ENCODE measurements at regions not wholly inside any gene's neighbourhood (a gene's known extent, or its start where the extent isn't known, plus 50 kb on each side); places are given as distances from the start of the nearest gene placed in this dataset.

DNA sequence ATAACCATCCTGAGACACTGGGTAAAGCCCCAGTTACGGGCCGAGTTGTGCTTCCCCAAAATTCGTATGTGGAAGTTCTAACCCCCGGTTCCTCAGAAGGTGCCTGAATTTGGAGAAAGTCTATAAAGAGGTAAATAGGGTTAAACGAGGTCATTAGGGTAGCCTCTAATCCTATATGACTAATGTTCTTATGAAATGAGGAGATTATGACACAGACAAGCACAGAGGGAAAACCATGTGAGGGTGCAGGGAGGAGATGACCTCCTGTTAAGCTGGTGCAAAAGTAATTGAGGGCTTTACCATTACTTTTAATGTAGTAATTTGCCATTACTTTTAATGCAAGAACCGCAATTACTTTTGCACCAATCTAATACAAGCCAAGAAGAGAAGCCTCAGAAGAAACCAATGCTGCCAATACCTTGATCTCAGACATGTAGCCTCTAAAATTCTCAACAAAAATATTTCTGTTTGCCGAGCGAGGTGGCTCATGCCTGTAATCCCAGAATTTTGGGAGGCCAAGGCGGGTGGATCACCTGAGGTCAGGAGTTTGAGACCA is 260.8 kb downstream of the GPATCH2 start:
- Histone ChIP-seq H3K4ac (ENCODE audit: low read length) (no peak overlapping the region), H2BK12ac (ENCODE audit: low read length) (no peak overlapping the region), H3K36me3 (replicated peaks in 1 of 2; ENCODE audit: control insufficient read depth in 2 of 2, insufficient read depth in 2 of 2, low read length in 2 of 2) (no peaks in the 10 kb centered on the region), H2BK120ac (ENCODE audit: low read depth, low read length) (no peak overlapping the region), H2AFZ (ENCODE audit: low read length) (no peak overlapping the region), H3K14ac (ENCODE audit: low read length) (no peak overlapping the region), H2BK5ac (ENCODE audit: low read length) (no peak overlapping the region), H3K4me1 (ENCODE audit: control insufficient read depth in 2 of 2, insufficient read depth in 1 of 2, low read depth in 1 of 2, low read length in 2 of 2) (no peaks in the 10 kb centered on the region), H3K4me3 (ENCODE audit: low read length in 2 of 2) (no peak overlapping the region), H3K23ac (ENCODE audit: low read depth, low read length, poor library complexity) (no peak overlapping the region), H3K9ac (ENCODE audit: low read depth, low read length, poor library complexity) (no peak overlapping the region), H3K4me2 (ENCODE audit: insufficient read depth, low read length, poor library complexity, severe bottlenecking) (no peak overlapping the region), H4K91ac (ENCODE audit: low read depth, low read length, poor library complexity) (no peak overlapping the region), H3K18ac (ENCODE audit: low read length) (no peak overlapping the region), H2BK15ac (ENCODE audit: low read length) (no peak overlapping the region), H3K79me1 (ENCODE audit: low read depth, low read length) (no peaks in the 10 kb centered on the region), H4K8ac (ENCODE audit: low read depth, low read length) (no peak overlapping the region), H3K9me3 (replicated peaks in 1 of 2; ENCODE audit: control insufficient read depth in 2 of 2, insufficient read depth in 1 of 2, low read depth in 1 of 2, low read length in 2 of 2) (no peaks in the 10 kb centered on the region), H3K27me3 (ENCODE audit: control insufficient read depth in 3 of 3, insufficient read depth in 3 of 3, low read depth in 1 of 3, low read length in 3 of 3) (no peaks in the 10 kb centered on the region), H3K27ac (replicated peaks; ENCODE audit: low read length) (no peak overlapping the region), H2AK5ac (ENCODE audit: low read depth, low read length) (no peak overlapping the region)
- no CpG with 5 or more reads among the region's 9 CpGs for WGBS, 2 donors (ENCODE audit: extremely low coverage in 2 of 2, insufficient read length in 2 of 2, insufficient replicate concordance in 1 of 2)
- no peak for DNase-seq (ENCODE audit: low spot score)

DNA sequence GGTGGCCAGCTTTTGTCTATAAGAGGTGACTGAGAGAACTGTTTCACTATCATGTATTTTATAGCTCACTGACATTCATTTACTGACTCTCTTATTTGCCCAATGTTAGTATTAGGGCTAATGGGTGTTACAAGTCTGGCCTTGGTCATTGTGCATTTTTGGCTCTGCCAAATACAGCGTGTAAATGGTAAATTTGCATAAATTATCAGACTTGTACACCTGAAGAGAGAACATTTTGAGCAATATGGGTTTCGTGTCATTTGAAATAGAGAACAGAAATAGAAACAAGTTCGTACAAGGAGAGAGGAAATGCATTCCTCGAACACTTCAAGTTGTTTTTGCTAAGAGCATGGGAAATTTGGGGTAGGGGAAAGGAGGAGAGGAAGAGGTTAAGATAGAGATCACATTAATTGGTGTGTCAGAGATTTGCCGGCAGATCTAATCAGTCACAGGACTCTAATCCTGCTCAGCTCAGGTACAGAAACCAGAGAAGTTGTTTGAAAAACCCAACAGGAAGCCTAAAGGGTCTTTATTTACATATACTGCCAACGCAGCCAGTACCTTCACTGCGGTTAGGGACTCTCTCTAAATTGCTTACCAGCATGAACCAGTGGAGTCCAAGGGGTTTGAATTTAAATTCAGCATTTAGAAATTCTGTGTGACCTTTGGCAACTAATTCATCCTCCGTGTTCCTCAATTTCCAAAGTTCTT is 261.5 kb downstream of the GPATCH2 start:
- DNase-seq (ENCODE audit: low spot score) = no peak
- WGBS, 2 donors (ENCODE audit: extremely low coverage in 2 of 2, insufficient read length in 2 of 2, insufficient replicate concordance in 1 of 2) = no CpG with 5 or more reads among the region's 8 CpGs
- H3K9me3 ChIP-seq (replicated peaks in 1 of 2; ENCODE audit: control insufficient read depth in 2 of 2, insufficient read depth in 1 of 2, low read depth in 1 of 2, low read length in 2 of 2) = no peaks in the 10 kb centered on the region
- no peak overlapping the region for H2BK12ac ChIP-seq (ENCODE audit: low read length)
- no peak overlapping the region for H4K91ac ChIP-seq (ENCODE audit: low read depth, low read length, poor library complexity)
- H3K4me2 ChIP-seq (ENCODE audit: insufficient read depth, low read length, poor library complexity, severe bottlenecking) = no peak overlapping the region
- H3K79me1 ChIP-seq (ENCODE audit: low read depth, low read length) = no peaks in the 10 kb centered on the region
- no peak overlapping the region for H2BK120ac ChIP-seq (ENCODE audit: low read depth, low read length)
- no peak overlapping the region for H3K9ac ChIP-seq (ENCODE audit: low read depth, low read length, poor library complexity)
- no peak overlapping the region for H3K23ac ChIP-seq (ENCODE audit: low read depth, low read length, poor library complexity)
- no peak overlapping the region for H3K4ac ChIP-seq (ENCODE audit: low read length)
- no peaks in the 10 kb centered on the region for H3K36me3 ChIP-seq (replicated peaks in 1 of 2; ENCODE audit: control insufficient read depth in 2 of 2, insufficient read depth in 2 of 2, low read length in 2 of 2)
- peak overlapping the region; percentile 64 for H2AFZ ChIP-seq (ENCODE audit: low read length)
- no peak overlapping the region for H3K14ac ChIP-seq (ENCODE audit: low read length)
- H2AK5ac ChIP-seq (ENCODE audit: low read depth, low read length) = no peak overlapping the region
- H3K27ac ChIP-seq (replicated peaks; ENCODE audit: low read length) = no peak overlapping the region
- H4K8ac ChIP-seq (ENCODE audit: low read depth, low read length) = no peak overlapping the region
- no peak overlapping the region for H3K4me3 ChIP-seq (ENCODE audit: low read length in 2 of 2)
- H2BK5ac ChIP-seq (ENCODE audit: low read length) = no peak overlapping the region
- no peak overlapping the region for H2BK15ac ChIP-seq (ENCODE audit: low read length)
- H3K27me3 ChIP-seq (ENCODE audit: control insufficient read depth in 3 of 3, insufficient read depth in 3 of 3, low read depth in 1 of 3, low read length in 3 of 3) = no peaks in the 10 kb centered on the region
- H3K18ac ChIP-seq (ENCODE audit: low read length) = no peak overlapping the region
- H3K4me1 ChIP-seq (ENCODE audit: control insufficient read depth in 2 of 2, insufficient read depth in 1 of 2, low read depth in 1 of 2, low read length in 2 of 2) = no peaks in the 10 kb centered on the region

DNA sequence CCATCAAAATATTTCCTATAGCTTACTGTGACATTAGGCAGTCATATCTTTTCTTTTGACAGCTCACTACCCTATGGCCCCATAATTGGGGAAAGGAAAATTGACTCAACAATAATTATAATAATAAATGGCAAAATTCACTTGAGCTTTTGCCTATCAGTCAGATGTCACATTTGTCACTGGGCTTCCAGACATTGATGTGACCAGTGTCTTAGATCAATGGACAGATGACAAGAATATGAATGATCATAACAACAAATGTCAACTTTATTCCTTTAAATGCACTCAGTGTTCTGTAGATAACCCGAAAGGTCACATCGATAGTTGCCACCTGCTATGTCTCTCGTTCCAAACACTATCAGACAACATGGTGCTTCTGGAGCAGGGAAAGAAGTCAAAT is 266.7 kb downstream of the GPATCH2 start:
- no peak overlapping the region for H2AK5ac ChIP-seq (ENCODE audit: low read depth, low read length)
- no CpG with 5 or more reads among the region's 3 CpGs for WGBS, 2 donors (ENCODE audit: extremely low coverage in 2 of 2, insufficient read length in 2 of 2, insufficient replicate concordance in 1 of 2)
- no peak overlapping the region for H2AFZ ChIP-seq (ENCODE audit: low read length)
- H2BK120ac ChIP-seq (ENCODE audit: low read depth, low read length) = no peak overlapping the region
- no peak overlapping the region for H3K23ac ChIP-seq (ENCODE audit: low read depth, low read length, poor library complexity)
- H2BK12ac ChIP-seq (ENCODE audit: low read length) = no peak overlapping the region
- H4K8ac ChIP-seq (ENCODE audit: low read depth, low read length) = no peak overlapping the region
- H3K4me2 ChIP-seq (ENCODE audit: insufficient read depth, low read length, poor library complexity, severe bottlenecking) = no peak overlapping the region
- H3K4me3 ChIP-seq (ENCODE audit: low read length in 2 of 2) = no peak overlapping the region
- no peaks in the 10 kb centered on the region for H3K9me3 ChIP-seq (replicated peaks in 1 of 2; ENCODE audit: control insufficient read depth in 2 of 2, insufficient read depth in 1 of 2, low read depth in 1 of 2, low read length in 2 of 2)
- no peaks in the 10 kb centered on the region for H3K27me3 ChIP-seq (ENCODE audit: control insufficient read depth in 3 of 3, insufficient read depth in 3 of 3, low read depth in 1 of 3, low read length in 3 of 3)
- no peak overlapping the region for H3K14ac ChIP-seq (ENCODE audit: low read length)
- no peak overlapping the region for H2BK15ac ChIP-seq (ENCODE audit: low read length)
- no peak overlapping the region for H3K4ac ChIP-seq (ENCODE audit: low read length)
- no peak for DNase-seq (ENCODE audit: low spot score)
- no peaks in the 10 kb centered on the region for H3K79me1 ChIP-seq (ENCODE audit: low read depth, low read length)
- H3K9ac ChIP-seq (ENCODE audit: low read depth, low read length, poor library complexity) = no peak overlapping the region
- H3K36me3 ChIP-seq (replicated peaks in 1 of 2; ENCODE audit: control insufficient read depth in 2 of 2, insufficient read depth in 2 of 2, low read length in 2 of 2) = no peaks in the 10 kb centered on the region
- no peak overlapping the region for H3K18ac ChIP-seq (ENCODE audit: low read length)
- no peaks in the 10 kb centered on the region for H3K4me1 ChIP-seq (ENCODE audit: control insufficient read depth in 2 of 2, insufficient read depth in 1 of 2, low read depth in 1 of 2, low read length in 2 of 2)
- H3K27ac ChIP-seq (replicated peaks; ENCODE audit: low read length) = no peak overlapping the region
- H2BK5ac ChIP-seq (ENCODE audit: low read length) = no peak overlapping the region
- no peak overlapping the region for H4K91ac ChIP-seq (ENCODE audit: low read depth, low read length, poor library complexity)

DNA sequence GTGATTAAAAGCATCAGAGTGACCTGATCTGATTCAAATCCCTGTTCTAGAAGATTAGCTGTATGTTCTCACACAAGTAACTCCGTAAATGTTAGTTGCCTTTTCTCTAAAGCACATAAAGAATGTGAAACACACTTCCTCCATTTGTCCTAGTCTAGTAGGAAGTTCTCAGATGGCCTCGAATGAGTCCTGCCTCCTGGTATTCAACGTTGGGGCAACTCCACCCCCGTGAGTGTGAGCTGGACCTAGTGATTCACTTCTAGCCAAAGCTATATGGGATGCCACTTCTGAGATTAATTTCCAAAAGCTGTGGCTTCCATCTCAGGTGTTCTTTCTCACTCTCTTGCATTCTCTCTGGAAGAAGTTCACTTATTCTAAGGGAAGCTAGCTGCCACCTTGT is 267.6 kb downstream of the GPATCH2 start:
- Histone ChIP-seq H3K14ac (ENCODE audit: low read length) (no peak overlapping the region), H2BK5ac (ENCODE audit: low read length) (no peak overlapping the region), H3K18ac (ENCODE audit: low read length) (no peak overlapping the region), H2BK12ac (ENCODE audit: low read length) (no peak overlapping the region), H3K9me3 (replicated peaks in 1 of 2; ENCODE audit: control insufficient read depth in 2 of 2, insufficient read depth in 1 of 2, low read depth in 1 of 2, low read length in 2 of 2) (no peaks in the 10 kb centered on the region), H2AFZ (ENCODE audit: low read length) (no peak overlapping the region), H2AK5ac (ENCODE audit: low read depth, low read length) (no peak overlapping the region), H2BK15ac (ENCODE audit: low read length) (no peak overlapping the region), H3K23ac (ENCODE audit: low read depth, low read length, poor library complexity) (no peak overlapping the region), H3K4me2 (ENCODE audit: insufficient read depth, low read length, poor library complexity, severe bottlenecking) (no peak overlapping the region), H3K27ac (replicated peaks; ENCODE audit: low read length) (no peak overlapping the region), H2BK120ac (ENCODE audit: low read depth, low read length) (no peak overlapping the region), H3K9ac (ENCODE audit: low read depth, low read length, poor library complexity) (no peak overlapping the region), H3K4me1 (ENCODE audit: control insufficient read depth in 2 of 2, insufficient read depth in 1 of 2, low read depth in 1 of 2, low read length in 2 of 2) (no peaks in the 10 kb centered on the region), H3K36me3 (replicated peaks in 1 of 2; ENCODE audit: control insufficient read depth in 2 of 2, insufficient read depth in 2 of 2, low read length in 2 of 2) (no peaks in the 10 kb centered on the region), H4K91ac (ENCODE audit: low read depth, low read length, poor library complexity) (no peak overlapping the region), H3K27me3 (ENCODE audit: control insufficient read depth in 3 of 3, insufficient read depth in 3 of 3, low read depth in 1 of 3, low read length in 3 of 3) (no peaks in the 10 kb centered on the region), H4K8ac (ENCODE audit: low read depth, low read length) (no peak overlapping the region), H3K4ac (ENCODE audit: low read length) (no peak overlapping the region), H3K4me3 (ENCODE audit: low read length in 2 of 2) (no peak overlapping the region), H3K79me1 (ENCODE audit: low read depth, low read length) (no peaks in the 10 kb centered on the region)
- DNase-seq (ENCODE audit: low spot score) = no peak
- WGBS, 2 donors (ENCODE audit: extremely low coverage in 2 of 2, insufficient read length in 2 of 2, insufficient replicate concordance in 1 of 2) = no CpG with 5 or more reads among the region's 4 CpGs

Measured in neuronal stem cell (in vitro differentiated cells).